CMK (cell line): ENCODE measurements at regions not wholly inside any gene's neighbourhood (a gene's known extent, or its start where the extent isn't known, plus 50 kb on each side); places are given as distances from the start of the nearest gene placed in this dataset.

Experiments
- DNase-seq: peaks from one replicate; pipeline ENCODE4 v3.0.0-alpha.2; 2010; ENCODE audit warnings: low read depth

DNA sequence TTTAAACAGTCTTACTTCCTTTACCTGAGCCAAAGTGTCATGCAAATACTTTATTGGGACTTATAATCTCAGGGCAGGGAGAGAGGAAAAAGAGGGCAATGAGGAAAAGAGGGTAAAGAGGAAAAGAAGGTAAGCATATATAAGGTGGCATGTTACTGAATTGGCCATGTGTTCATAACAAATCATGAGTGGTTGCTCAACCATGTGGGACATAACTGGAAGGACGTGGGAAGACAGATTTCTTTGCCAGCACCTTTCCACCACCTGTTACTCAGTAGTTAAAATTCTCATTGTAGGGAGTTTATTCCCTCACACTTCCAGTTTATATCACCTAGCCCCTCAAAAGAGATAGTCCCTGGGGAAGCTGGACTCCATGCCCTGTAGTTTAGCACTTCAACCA is 54.7 kb upstream of the TPRG1 start:
- no peak for DNase-seq

DNA sequence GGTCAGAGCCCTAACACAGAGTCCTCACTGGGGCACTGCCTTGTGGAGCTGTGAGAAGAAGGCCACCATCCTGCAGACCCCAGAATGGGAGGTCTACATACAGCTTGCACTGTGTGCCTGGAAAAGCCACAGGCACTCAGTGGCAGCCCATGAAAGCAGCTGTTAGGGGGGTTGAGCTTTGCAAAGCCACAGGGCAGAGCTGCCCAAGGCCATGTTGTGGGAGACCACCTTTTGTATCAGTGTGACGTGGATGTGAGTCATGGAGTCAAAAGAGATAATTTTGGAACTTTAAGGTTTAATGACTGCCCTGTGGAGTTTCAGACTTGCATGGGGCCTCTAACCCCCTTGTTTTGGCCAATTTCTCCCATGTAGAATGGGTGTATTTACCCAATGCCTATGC is 52.9 kb upstream of the TPRG1 start:
- no peak for DNase-seq

DNA sequence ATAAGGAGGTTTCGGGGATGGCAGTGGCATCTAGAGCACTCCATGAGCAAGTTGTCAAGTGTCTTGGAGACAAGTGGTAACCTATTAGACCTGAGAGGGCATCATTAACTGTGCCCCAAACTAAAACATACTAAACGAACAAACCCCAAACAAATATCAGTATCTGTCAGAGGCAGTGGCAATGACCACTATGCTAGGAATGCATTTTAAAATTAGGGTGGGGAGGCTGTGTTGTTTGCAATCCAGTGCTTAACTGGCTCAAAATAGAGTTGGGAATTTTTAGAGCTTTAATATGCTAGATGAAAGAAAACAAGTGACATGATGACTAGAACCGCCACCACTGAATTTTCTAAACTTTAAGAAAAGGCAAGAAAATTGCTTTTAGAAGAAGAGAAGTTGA is 51.8 kb upstream of the TPRG1 start:
- no peak for DNase-seq

DNA sequence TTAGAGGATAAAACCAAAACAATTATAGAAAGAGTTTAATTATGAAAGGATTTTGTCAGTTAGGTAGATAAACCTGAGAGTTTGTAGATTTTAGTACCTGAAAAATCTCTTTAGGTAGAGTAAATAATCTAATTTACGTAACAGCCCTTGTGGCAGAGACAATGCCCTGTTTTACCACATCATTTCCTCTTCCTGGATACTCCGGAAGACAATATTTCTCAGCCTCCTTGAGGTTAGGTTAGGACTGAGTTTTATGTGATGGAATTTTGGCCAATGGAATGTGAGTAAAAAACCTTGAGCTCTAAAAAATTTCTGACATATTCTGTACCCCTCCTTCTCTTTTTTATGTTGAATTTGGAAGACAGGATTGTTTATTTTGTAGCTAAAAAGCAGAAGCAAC is 50.7 kb upstream of the TPRG1 start:
- DNase-seq = no peak
